ENCODE measurements at regions not wholly inside any gene's neighbourhood (a gene's known extent, or its start where the extent isn't known, plus 50 kb on each side); places are given as distances from the start of the nearest gene placed in this dataset.
"Not testable (repeated sequence)": the region's sequence is repeated elsewhere in the genome, so short reads cannot be mapped to it uniquely, and the experiment has no call there.

DNA sequence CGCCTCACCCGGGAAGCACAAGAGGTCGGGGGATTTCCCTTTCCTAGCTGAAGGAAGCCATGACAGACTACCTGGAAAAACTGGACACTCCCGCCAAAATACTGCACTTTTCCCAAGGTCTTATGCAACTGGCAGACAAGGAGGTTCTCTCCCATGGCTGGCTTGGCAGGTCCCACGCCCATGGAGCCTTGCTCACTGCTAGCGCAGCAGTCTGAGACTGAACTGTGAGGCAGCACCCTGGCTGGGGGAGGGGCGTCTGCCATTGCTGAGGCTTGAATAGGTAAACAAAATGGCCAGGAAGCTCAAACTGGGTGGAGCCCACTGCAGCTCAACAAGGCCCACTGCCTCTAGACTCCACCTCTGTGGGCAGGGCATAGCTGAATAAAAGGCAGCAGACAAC lies 92.1 kb downstream of the C4BPA start:
- not testable (repeated sequence) for DNase-seq (ENCODE audit: low read depth)

DNA sequence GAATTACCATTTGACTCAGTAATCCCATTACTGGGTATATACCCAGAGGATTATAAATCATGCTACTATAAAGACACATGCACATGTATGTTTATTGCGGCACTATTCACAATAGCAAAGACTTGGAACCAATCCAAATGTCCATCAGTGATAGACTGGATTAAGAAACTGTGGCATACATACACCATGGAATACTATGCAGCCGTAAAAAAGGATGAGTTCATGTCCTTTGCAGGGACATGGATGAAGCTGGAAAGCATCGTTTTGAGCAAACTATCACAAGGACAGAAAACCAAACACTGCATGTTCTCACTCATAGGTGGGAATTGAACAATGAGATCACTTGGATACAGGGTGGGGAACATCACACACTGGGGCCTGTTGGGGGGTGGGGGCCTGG lies 97.5 kb downstream of the C4BPA start:
- DNase-seq (ENCODE audit: low read depth); H3K4me3 ChIP-seq (ENCODE audit: low read depth, low read length); in situ Hi-C loops (cut with HindIII; ENCODE audit: low sequenced_read_pairs): not testable (repeated sequence)

More for the DNA sequence above, 92.1 kb downstream of the C4BPA start:
- in situ Hi-C loops (cut with HindIII; ENCODE audit: low sequenced_read_pairs); H3K4me3 ChIP-seq (ENCODE audit: low read depth, low read length): not testable (repeated sequence)

DNA sequence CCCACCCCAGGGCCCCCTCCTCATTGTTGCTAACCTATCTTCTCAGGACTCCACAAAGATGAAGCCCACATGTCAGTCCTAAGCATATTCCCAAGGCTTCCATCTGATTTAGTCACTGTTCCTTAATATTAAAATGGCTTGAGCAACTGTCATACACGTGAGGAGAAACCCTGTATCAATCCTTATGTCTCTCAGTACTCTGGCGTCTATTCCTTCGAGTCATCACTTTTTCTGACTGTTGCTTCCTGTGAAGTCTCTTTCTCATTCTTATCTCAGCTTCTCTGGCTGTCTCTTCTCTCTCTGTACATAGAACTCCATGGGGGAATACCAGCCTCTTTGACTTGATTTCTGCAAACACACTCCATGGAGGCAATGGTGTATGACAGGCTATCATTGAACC lies 98.4 kb downstream of the C4BPA start:
- TF ChIP-seq, protein P1, sequence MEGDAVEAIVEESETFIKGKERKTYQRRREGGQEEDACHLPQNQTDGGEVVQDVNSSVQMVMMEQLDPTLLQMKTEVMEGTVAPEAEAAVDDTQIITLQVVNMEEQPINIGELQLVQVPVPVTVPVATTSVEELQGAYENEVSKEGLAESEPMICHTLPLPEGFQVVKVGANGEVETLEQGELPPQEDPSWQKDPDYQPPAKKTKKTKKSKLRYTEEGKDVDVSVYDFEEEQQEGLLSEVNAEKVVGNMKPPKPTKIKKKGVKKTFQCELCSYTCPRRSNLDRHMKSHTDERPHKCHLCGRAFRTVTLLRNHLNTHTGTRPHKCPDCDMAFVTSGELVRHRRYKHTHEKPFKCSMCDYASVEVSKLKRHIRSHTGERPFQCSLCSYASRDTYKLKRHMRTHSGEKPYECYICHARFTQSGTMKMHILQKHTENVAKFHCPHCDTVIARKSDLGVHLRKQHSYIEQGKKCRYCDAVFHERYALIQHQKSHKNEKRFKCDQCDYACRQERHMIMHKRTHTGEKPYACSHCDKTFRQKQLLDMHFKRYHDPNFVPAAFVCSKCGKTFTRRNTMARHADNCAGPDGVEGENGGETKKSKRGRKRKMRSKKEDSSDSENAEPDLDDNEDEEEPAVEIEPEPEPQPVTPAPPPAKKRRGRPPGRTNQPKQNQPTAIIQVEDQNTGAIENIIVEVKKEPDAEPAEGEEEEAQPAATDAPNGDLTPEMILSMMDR (IDR thresholded peaks at IDR 0.05; ENCODE audit: low read depth, low read length, missing control alignments) = no peak
- no peak for DNase-seq (ENCODE audit: low read depth)
- no peak overlapping the region for H3K4me3 ChIP-seq (ENCODE audit: low read depth, low read length)
- in situ Hi-C loops (cut with HindIII; ENCODE audit: low sequenced_read_pairs) = no loop called here

DNA sequence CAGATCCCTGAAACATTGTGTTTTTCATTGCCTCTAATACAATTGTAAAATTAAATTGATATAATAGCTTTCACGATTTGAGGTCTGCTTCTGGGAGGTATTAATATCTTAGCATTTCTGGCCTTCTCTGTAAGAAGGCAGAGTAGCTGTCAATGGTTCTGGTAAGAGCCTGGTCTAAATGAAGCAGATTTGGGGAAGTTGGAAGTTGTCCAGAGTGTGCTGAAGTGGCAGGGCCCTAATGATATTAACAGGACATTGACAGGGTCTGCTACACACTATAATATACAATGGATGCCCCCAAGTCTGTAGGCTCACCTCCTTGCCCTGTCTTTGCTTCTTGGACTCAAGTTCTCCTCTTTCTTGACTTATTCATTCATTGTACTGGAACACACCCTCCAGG lies 99.5 kb downstream of the C4BPA start:
- in situ Hi-C loops (cut with HindIII; ENCODE audit: low sequenced_read_pairs) = no loop called here
- no peak for DNase-seq (ENCODE audit: low read depth)
- H3K4me3 ChIP-seq (ENCODE audit: low read depth, low read length) = no peak overlapping the region
- TF ChIP-seq, protein P1 (IDR thresholded peaks at IDR 0.05; ENCODE audit: low read depth, low read length, missing control alignments) = no peak

DNA sequence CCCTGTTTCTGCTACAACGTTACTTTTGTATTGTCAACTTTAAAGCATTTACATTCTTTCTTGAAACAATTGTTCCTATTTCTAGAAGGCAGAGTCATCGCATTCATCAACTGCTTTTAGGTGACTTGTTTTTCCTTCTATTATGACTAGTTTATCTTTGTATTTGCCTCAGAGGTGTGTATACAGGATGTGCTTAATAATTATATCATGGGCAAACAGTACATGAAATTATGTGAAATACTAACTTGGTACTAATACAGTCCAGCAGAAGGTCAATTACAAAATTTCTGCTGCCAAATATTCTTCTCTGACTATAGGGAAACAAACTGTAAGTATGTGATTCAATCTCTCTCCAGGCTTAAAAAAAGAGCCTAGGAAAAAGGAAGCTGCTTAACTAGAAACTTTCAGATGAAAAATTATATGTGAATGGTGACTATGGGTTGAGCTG lies 101.6 kb downstream of the C4BPA start:
- H3K4me3 ChIP-seq (ENCODE audit: low read depth, low read length) = no peak overlapping the region
- in situ Hi-C loops (cut with HindIII; ENCODE audit: low sequenced_read_pairs) = no loop called here
- no peak for DNase-seq (ENCODE audit: low read depth)
- TF ChIP-seq, protein P1 (IDR thresholded peaks at IDR 0.05; ENCODE audit: low read depth, low read length, missing control alignments) = no peak

DNA sequence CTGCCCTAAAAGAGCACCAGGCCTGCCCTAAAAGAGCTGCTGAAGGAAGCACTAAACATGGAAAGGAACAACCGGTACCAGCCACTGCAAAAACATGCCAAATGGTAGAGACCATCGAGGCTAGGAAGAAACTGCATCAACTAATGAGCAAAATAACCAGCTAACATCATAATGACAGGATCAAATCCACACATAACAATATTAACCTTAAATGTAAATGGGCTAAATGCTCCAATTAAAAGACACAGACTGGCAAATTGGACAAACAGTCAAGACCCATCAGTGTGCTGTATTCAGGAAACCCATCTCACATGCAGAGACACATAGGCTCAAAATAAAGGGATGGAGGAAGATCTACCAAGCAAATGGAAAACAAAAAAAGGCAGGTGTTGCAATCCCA lies 104.7 kb downstream of the C4BPA start:
- DNase-seq (ENCODE audit: low read depth); H3K4me3 ChIP-seq (ENCODE audit: low read depth, low read length); in situ Hi-C loops (cut with HindIII; ENCODE audit: low sequenced_read_pairs): not testable (repeated sequence)

DNA sequence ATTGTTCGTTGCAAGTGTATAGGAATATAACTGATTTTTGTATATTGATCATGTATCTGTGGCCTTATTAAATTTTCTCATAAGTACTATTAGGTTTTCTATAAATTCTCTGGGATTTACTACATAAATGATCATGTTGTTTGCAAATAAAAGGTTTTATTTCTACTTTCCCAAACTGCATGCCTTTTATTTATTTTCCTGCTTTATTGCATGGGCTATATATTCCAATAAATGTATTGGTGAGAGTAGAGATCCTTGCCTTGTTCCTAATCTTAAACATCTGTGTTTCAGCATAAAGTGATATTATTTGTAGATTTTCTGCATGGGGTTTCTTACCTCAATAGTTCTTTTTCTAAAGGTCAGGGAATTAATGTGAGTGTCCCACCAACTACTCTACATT lies 107.0 kb upstream of the CD55 start:
- H3K4me3 ChIP-seq (ENCODE audit: low read depth, low read length) = no peak overlapping the region
- TF ChIP-seq, protein P1 (IDR thresholded peaks at IDR 0.05; ENCODE audit: low read depth, low read length, missing control alignments) = no peak
- DNase-seq (ENCODE audit: low read depth) = no peak
- in situ Hi-C loops (cut with HindIII; ENCODE audit: low sequenced_read_pairs) = no loop called here

DNA sequence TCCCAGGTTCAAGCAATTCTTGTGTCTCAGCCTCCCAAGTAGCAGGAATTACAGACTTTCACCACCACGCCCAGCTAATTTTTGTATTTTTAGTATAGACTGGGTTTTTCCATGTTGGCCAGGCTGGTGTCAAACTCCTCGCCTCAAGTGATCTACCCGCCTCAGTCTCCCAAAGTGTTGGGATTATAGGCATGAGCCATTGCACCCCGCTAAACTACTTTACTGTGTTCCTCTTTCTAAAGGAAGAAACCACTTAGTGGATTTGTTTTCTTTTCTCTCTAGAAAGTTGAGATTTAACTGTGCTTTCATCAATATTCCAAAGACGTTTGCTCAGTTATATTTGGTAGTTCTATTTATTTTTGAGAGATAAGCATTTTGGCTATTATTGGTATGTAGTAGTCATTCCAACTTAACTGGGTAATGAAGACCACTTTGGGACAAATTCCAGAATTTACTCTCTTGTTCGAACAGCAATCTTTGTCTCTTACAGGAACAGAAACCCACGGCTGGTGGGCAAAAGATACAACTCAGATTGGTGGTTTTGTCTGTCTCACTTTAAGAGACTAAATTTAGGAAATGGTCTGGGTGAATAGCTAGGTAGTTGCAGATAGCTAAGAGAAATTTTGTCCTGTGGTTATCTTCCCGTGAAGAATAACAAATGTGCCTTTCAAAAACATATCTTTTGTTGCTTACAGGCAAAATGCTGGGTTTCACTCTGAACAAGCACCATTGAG lies 103.5 kb upstream of the CD55 start:
- TF ChIP-seq, protein P1 (IDR thresholded peaks at IDR 0.05; ENCODE audit: low read depth, low read length, missing control alignments) = no peak
- no peak overlapping the region for H3K4me3 ChIP-seq (ENCODE audit: low read depth, low read length)
- in situ Hi-C loops (cut with HindIII; ENCODE audit: low sequenced_read_pairs) = no loop called here
- no peak for DNase-seq (ENCODE audit: low read depth)
